ENCODE measurements at regions not wholly inside any gene's neighbourhood (a gene's known extent, or its start where the extent isn't known, plus 50 kb on each side); places are given as distances from the start of the nearest gene placed in this dataset.
"Not testable (repeated sequence)": the region's sequence is repeated elsewhere in the genome, so short reads cannot be mapped to it uniquely, and the experiment has no call there.

DNA sequence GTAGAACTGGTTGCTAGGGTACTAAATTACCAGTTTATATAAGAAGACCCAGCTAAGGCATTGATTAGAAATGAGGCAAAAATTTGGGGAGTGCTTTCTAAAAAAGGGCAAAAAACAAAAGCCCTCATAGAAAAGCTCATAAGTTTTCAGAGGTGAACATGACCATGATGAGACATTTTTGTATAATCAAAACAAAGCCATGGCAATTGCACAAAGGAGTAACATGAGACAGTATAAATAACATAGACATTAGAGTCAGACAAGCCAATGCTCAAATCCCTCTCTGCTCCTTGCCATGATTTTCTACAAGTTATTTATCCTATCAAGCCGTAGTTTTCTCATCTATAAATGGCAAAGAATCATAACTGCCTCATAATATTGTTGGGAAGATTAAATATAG is 112.2 kb upstream of the ADTRP start:
- Histone ChIP-seq H3K27me3 (ENCODE audit: control insufficient read depth, insufficient read depth, low read length) (no peaks in the 10 kb centered on the region), H3K36me3 (ENCODE audit: control insufficient read depth, insufficient read depth, low read length) (no peaks in the 10 kb centered on the region), H3K4me3 (ENCODE audit: low read depth, low read length) (no peak overlapping the region)
- TF ChIP-seq, protein P1, sequence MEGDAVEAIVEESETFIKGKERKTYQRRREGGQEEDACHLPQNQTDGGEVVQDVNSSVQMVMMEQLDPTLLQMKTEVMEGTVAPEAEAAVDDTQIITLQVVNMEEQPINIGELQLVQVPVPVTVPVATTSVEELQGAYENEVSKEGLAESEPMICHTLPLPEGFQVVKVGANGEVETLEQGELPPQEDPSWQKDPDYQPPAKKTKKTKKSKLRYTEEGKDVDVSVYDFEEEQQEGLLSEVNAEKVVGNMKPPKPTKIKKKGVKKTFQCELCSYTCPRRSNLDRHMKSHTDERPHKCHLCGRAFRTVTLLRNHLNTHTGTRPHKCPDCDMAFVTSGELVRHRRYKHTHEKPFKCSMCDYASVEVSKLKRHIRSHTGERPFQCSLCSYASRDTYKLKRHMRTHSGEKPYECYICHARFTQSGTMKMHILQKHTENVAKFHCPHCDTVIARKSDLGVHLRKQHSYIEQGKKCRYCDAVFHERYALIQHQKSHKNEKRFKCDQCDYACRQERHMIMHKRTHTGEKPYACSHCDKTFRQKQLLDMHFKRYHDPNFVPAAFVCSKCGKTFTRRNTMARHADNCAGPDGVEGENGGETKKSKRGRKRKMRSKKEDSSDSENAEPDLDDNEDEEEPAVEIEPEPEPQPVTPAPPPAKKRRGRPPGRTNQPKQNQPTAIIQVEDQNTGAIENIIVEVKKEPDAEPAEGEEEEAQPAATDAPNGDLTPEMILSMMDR (IDR thresholded peaks at IDR 0.05; ENCODE audit: insufficient read depth, low read length, poor library complexity, severe bottlenecking) = no peak
- no peak for DNase-seq (ENCODE audit: low read depth)

DNA sequence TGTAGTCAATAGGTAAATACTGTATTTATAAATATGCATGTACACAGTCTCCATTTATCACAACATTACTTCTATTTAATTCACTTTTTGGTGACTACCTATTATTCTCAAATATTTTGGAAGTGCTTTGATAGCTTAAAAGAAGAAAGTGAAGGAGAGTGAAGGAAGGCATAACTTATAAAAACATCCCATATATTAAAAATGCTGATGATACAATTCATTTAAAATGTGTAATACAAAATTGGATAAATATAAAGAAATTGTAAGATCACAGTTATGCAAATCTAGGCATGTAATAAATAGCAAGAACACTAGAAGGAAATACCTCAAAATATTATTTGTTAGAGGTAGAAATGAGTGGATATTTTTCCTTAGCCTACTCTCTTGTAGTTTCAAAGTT is 111.6 kb upstream of the ADTRP start:
- DNase-seq (ENCODE audit: low read depth) = no peak
- H3K27me3 ChIP-seq (ENCODE audit: control insufficient read depth, insufficient read depth, low read length) = no peaks in the 10 kb centered on the region
- no peaks in the 10 kb centered on the region for H3K36me3 ChIP-seq (ENCODE audit: control insufficient read depth, insufficient read depth, low read length)
- TF ChIP-seq, protein P1 (IDR thresholded peaks at IDR 0.05; ENCODE audit: insufficient read depth, low read length, poor library complexity, severe bottlenecking) = no peak
- no peak overlapping the region for H3K4me3 ChIP-seq (ENCODE audit: low read depth, low read length)

DNA sequence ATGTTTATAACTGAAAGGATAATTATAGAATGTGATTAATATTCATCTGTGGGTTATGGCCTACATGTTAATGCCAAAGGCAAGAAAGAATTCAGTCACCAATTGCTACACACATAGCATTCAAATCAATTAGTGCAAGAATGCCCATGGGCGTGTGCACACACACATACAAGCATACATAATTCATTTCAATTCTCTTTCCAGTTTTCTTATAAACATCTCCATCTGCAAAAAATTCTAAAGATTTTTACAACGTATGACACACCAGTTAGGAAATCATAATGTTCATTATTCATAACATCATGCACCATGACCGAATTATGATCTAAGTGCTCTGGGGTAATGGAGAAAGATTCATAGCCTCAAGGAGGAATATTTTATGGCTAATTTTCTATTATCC is 111.0 kb upstream of the ADTRP start:
- DNase-seq (ENCODE audit: low read depth) = no peak
- H3K27me3 ChIP-seq (ENCODE audit: control insufficient read depth, insufficient read depth, low read length) = no peaks in the 10 kb centered on the region
- H3K36me3 ChIP-seq (ENCODE audit: control insufficient read depth, insufficient read depth, low read length) = no peaks in the 10 kb centered on the region
- no peak overlapping the region for H3K4me3 ChIP-seq (ENCODE audit: low read depth, low read length)
- TF ChIP-seq, protein P1 (IDR thresholded peaks at IDR 0.05; ENCODE audit: insufficient read depth, low read length, poor library complexity, severe bottlenecking) = no peak

DNA sequence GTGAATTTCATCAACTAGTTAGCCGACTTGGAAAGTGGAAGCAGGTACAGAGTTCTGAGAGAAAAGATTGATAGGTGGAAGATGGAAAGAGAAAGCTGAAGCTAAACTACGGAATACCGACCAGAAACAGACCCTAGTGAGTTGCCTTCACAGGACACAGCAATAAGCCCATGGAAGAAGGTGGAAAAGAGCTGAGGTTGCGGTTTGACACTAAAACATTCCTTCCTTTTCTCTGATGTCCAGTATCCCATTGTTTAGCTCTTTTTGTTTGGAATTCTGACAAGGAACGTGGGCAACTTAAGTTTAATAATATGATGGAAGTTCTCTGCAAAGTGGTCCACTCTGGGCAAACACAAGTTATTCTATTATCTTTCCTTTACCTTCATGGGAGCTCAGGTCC is 110.1 kb upstream of the ADTRP start:
- H3K27me3 ChIP-seq (ENCODE audit: control insufficient read depth, insufficient read depth, low read length) = no peaks in the 10 kb centered on the region
- H3K4me3 ChIP-seq (ENCODE audit: low read depth, low read length) = no peak overlapping the region
- H3K36me3 ChIP-seq (ENCODE audit: control insufficient read depth, insufficient read depth, low read length) = no peaks in the 10 kb centered on the region
- TF ChIP-seq, protein P1 (IDR thresholded peaks at IDR 0.05; ENCODE audit: insufficient read depth, low read length, poor library complexity, severe bottlenecking) = no peak
- DNase-seq (ENCODE audit: low read depth) = no peak

DNA sequence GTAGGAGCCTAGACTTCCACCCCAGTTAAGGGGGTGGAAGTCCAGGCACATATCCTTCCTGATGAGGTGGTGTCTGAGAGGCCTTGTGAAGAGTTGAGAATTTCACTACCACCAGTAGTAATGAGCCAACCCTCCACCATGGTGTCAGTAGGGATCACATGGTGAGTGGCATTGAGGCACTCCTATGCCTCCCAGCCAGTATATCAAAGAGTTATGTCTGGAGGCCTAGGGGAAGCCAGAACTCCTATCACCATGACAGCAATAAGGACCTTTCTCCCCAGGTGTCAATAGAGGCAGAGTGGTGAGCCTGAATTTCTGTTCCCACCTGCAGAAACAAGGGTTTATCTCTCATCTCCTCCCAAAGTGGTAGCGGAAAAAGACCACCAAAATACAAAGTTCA is 106.6 kb upstream of the ADTRP start:
- no peak for DNase-seq (ENCODE audit: low read depth)
- Histone ChIP-seq H3K4me3 (ENCODE audit: low read depth, low read length) (no peak overlapping the region), H3K27me3 (ENCODE audit: control insufficient read depth, insufficient read depth, low read length) (no peaks in the 10 kb centered on the region), H3K36me3 (ENCODE audit: control insufficient read depth, insufficient read depth, low read length) (no peaks in the 10 kb centered on the region)
- TF ChIP-seq, protein P1 (IDR thresholded peaks at IDR 0.05; ENCODE audit: insufficient read depth, low read length, poor library complexity, severe bottlenecking) = no peak

DNA sequence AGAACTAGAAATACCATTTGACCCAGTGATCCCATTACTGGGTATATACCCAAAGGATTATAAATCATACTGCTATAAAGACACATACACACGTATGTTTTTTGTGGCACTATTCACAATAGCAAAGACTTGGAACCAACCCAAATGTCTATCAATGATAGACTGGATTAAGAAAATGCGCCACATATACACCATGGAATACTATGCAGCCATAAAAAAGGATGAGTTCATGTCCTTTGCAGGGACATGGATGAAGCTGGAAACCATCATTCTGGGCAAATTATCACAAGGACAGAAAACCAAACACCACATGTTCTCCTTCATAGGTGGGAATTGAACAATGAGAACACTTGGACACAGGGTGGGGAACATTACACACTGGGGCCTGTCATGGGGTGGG is 104.9 kb upstream of the ADTRP start:
- not testable (repeated sequence) for H3K36me3 ChIP-seq (ENCODE audit: control insufficient read depth, insufficient read depth, low read length); DNase-seq (ENCODE audit: low read depth); H3K4me3 ChIP-seq (ENCODE audit: low read depth, low read length)

DNA sequence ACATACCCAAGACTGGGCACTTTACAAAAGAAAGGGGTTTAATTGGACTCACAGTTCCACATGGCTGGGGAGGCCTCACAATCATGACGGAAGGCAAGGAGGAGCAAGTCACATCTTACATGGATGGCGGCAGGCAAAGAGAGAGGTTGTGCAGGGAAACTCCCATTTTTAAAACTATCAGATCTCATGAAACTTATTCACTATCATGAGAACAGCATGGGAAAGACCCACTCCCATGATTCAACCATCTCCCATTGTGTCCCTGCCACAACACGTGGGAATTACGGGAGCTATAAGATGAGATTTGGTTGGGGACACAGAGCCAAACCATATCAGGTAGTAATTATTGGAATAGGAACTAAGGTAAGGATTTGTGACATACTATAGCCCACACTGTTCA is 101.6 kb upstream of the ADTRP start:
- not testable (repeated sequence) for H3K27me3 ChIP-seq (ENCODE audit: control insufficient read depth, insufficient read depth, low read length); H3K36me3 ChIP-seq (ENCODE audit: control insufficient read depth, insufficient read depth, low read length); H3K4me3 ChIP-seq (ENCODE audit: low read depth, low read length); DNase-seq (ENCODE audit: low read depth)

More for the DNA sequence above, 104.9 kb upstream of the ADTRP start:
- H3K27me3 ChIP-seq (ENCODE audit: control insufficient read depth, insufficient read depth, low read length) = not testable (repeated sequence)

Measured in kidney epithelial cell (primary cell).